Islet precursor cell (in vitro differentiated cells): ENCODE measurements at regions not wholly inside any gene's neighbourhood (a gene's known extent, or its start where the extent isn't known, plus 50 kb on each side); places are given as distances from the start of the nearest gene placed in this dataset.

ENCODE experiments used
- DNase-seq: peaks from one replicate; pipeline ENCODE4 v3.0.0-alpha.2; 2018

DNA sequence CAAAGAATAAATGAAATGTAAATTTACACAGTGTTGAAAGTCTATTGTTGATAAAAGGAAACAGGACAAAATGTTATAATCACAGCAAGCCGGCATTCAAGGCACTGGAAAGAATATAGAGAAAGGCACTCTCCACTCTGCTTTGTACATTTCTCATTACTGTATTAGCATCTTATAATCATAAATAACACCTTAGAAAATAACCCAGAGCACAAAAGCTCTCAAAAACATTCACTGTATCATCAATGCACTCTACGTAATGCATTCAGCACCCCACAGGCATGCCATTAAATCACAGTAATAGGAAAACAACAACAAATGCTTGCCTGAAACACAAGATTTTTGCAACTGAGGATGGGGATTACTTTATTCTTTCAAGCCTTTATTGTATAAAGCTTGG, 75.3 kb upstream of the TRPC3 start:
- DNase-seq, result no peak

DNA sequence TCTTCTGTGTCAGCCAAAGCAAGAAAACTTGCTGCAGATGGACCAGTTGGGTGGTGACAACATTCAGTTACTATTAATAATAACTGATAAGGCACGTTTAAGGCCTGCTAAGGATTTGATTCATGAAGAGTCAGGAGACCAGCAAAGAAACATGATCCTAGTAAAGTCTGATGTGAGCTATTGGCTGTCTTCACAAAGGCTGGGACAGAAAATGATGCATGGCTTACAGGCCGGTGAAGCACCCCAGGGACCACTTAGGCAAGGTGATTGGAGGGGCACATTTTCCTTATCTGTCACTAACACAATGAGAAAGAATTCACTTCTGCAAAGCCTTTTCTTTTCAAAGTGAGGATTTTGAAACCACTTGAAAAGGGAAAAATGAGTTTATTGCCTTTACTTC, 65.4 kb upstream of the TRPC3 start:
- DNase-seq, result no peak

DNA sequence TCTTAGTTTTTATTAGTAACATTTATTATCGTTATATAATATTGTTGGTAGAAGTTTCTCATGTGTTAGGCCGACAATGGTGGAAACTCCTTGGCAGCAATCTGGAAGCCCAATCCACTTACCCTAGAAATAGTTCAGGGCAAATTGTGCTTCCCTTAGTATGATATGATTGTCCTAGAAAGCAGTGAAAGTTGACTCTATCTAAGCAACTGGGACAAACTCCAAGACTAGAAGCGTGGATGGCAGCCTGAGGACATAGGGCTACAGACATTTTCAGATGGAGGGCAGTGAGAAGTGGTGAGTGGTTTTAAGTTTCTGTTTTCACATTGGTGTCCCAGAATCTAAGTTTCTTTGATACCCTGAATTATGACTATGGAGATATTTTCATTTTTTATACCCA, 63.3 kb upstream of the TRPC3 start:
- DNase-seq, result no peak

DNA sequence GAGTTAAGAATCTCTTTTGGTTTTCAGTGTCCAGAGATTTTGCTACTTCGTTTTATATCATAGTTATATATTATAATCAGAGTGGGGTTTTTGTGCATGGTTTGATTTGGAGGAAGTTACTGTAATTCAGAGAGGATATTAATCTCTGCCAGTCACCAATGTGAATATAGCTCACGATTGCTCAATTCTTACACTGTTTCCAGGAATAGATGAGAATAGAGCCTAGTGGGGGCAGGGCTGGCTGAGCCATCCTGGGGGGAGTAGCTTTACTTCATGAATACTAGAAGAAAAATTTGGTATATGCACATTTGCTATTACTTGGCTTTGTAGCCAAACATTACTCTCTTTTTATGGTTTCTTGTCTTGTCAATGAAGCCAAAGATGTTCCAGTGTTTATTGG, 60.9 kb upstream of the TRPC3 start:
- DNase-seq, result no peak

DNA sequence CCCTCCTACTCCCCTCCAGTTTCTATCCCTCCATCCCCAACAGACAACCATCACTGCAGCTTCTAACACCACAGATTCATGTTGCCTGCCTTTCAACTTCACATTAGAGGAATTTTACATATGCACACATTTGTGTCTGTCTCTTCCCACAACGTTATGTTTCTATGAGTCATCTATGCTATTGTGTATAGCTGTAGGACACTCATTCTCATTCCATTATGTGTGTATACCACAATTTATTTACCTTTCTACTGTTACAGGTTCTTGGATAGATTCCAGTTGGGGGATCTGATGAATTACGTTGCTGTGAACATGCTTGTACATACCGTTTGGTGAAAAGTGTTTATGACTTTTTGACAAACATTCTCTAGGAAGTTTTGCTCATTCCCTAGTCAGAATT, 58.8 kb upstream of the TRPC3 start:
- DNase-seq, result no peak

DNA sequence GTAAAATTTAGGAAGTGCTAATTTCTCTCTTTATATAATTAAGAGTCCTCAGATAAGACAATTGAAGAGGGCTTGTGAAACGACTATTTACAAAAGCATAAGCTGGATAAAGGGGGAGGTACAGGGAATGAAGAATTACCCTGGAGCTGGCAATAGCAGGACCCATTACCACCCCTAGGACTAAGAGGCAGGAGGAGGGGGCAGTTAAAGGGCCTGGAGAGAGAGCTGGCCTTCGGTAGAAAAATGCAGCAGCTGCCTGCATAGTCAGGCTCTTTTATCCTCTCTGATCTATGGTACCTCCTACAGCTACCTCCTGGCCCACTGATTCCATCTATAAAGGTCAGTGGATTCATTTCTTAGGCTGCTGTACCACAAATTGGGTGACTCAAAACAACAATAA, 57.7 kb upstream of the TRPC3 start:
- DNase-seq, result no peak

DNA sequence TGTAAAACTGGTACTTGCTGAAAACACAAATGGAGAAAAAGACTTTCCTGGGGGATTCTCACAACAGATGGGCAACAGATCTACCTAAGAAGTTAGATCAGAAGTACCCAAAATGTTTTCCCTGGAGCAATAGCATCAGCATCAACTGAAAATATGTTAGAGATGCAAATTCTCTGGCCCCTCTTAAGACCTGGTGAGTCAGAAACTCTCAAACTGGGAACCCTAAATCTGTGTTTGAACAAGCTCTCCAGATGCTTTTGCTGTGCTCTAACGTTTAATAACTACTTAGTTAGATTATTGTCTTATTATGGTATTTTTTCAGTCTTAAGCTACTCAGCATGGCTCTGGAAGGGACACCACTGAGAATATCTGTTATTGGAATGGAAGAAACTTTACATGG, 55.2 kb upstream of the TRPC3 start:
- no peak for DNase-seq

DNA sequence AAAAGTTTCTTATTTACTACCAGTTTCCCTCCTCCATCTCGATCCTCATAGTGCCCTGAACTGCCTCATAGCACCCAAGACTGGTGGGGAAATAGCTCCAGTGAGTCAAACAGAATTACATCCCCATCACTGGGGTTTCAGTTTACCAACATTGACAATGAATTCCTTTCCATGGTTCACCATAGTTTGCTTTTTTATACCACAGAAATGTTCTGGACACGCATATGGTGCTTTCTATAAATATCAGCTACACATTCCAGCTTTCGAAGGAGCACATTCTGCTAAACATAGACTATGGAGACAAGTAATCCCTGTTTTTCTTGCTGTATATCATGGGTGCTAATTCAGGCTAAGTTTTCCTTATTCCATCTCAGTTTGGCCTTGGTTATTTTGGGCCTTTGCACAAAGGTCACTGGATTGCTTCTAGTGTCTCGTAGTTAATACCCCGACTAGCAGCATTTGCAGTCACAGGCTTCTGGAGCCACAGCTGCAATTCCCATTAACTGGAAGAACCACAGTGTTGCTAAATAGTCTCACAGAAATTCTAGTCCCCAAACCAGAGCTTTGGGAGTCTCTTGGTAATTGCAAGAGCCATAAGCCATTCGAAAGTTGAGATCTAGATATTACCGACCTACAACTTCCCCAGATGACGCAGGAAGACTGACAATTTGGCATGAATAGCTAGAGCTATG, 53.4 kb upstream of the TRPC3 start:
- DNase-seq, result no peak

DNA sequence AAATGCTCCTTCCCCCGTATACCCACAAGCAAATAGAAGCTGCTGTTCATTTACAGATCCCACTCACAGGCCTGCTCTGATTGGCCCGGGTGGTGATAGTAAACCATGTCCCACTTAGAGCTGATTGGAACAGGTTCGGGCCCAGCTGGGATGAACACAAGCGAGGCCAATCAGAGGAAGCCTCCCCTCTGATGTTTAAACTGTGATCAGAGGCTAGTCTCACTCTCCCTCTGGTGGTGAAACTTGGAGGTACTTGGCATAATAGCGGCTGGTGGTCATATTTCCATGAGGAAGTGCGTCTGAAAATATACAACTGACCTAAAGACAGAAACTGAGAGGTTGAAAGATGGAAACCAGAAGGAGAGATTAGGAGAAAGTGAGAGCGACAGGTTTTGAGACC, 51.5 kb upstream of the TRPC3 start:
- peak; percentile 68 for DNase-seq
